BLaER1 (cell line): ENCODE measurements at regions not wholly inside any gene's neighbourhood (a gene's known extent, or its start where the extent isn't known, plus 50 kb on each side); places are given as distances from the start of the nearest gene placed in this dataset.
"Not testable (repeated sequence)": the region's sequence is repeated elsewhere in the genome, so short reads cannot be mapped to it uniquely, and the experiment has no call there.

Experiments used
- H3K27ac ChIP-seq: shearing (Covaris generic); formaldehyde crosslinking; 2 replicates; pipeline ENCODE4 v1.8.1; 2022
- H3K27me3 ChIP-seq: shearing (Covaris generic); formaldehyde crosslinking; 2 replicates; pipeline ENCODE4 v1.8.1; 2022
- H3K36me3 ChIP-seq: shearing (Covaris generic); formaldehyde crosslinking; 2 replicates; pipeline ENCODE4 v1.8.1; 2022
- H3K4me1 ChIP-seq: shearing (Covaris generic); formaldehyde crosslinking; 2 replicates; pipeline ENCODE4 v1.8.1; 2022
- H3K4me2 ChIP-seq: shearing (Covaris generic); formaldehyde crosslinking; 2 replicates; pipeline ENCODE4 v1.8.1; 2022
- H3K4me3 ChIP-seq: shearing (Covaris generic); formaldehyde crosslinking; 2 replicates; pipeline ENCODE4 v1.8.1; 2022
- H3K9ac ChIP-seq: shearing (Covaris generic); formaldehyde crosslinking; 2 replicates; pipeline ENCODE4 v1.8.1; 2022
- H3K9me3 ChIP-seq: shearing (Covaris generic); formaldehyde crosslinking; 2 replicates; pipeline ENCODE4 v1.8.1; 2022
- H4K20me1 ChIP-seq: shearing (Covaris generic); formaldehyde crosslinking; 2 replicates; pipeline ENCODE4 v1.8.1; 2022
- Cebpa-rat ChIP-seq: shearing (Covaris generic); IDR thresholded peaks from 2 replicates; pipeline ENCODE4 v1.8.1; 2022

DNA sequence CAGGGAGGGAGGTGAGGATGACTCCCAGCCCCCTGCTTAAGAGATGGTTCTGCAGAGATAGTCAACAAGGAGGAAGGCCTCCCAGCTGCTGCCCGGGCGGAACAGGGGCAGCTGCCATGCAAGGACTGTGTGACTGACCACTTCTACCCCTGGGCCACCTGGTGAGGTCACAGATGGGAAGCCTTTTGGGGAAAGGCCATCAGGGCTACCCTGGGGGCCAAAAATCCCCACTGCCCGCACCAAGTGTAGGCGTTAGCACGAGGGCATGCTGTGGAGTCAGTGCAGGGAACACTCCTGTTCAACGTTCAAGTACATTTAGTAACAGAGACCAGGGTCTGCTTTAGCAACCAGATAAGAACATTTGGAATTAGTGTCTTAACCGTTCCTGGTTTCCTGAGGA lies 372.9 kb downstream of the BRD1 start:
- H4K20me1 ChIP-seq, result no peaks in the 10 kb centered on the region
- no peak for TF ChIP-seq Cebpa-rat
- no peak overlapping the region for H3K4me2 ChIP-seq
- H3K4me1 ChIP-seq, result no peaks in the 10 kb centered on the region
- H3K27me3 ChIP-seq, result peaks cover 5% of the 10 kb centered on the region; the same call in 1 of the 2 replicates
- no peaks in the 10 kb centered on the region for H3K9me3 ChIP-seq
- no peak overlapping the region for H3K9ac ChIP-seq
- H3K36me3 ChIP-seq, result no peaks in the 10 kb centered on the region
- H3K4me3 ChIP-seq, result no peak overlapping the region
- H3K27ac ChIP-seq, result no peak overlapping the region

DNA sequence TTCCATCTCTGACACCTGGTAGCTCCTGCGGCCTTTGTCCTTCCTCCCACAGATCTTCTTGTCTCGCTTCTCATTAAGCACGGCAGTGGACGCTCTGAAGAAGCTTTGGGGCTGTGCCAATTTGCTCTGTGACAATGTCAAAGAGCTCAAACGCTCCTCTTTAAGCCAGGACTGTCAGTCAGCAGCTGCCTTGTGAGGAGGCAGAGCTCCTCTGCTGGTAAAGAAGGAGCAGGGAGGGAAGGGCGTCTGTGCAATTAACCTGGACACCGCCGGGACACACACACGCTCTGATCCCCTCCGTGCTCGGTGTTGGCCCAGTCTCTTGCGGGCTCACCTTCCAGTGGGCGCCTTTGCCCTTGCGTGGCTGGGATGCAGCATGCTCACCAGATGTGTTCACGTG lies 373.9 kb downstream of the BRD1 start:
- H4K20me1 ChIP-seq, result no peaks in the 10 kb centered on the region
- no peaks in the 10 kb centered on the region for H3K36me3 ChIP-seq
- H3K9ac ChIP-seq, result no peak overlapping the region
- no peaks in the 10 kb centered on the region for H3K9me3 ChIP-seq
- H3K27ac ChIP-seq, result no peak overlapping the region
- H3K4me3 ChIP-seq, result no peak overlapping the region
- H3K27me3 ChIP-seq, result peaks cover 5% of the 10 kb centered on the region; the same call in 1 of the 2 replicates
- no peak for TF ChIP-seq Cebpa-rat
- peaks cover under 1% of the 10 kb centered on the region; the same call in 1 of the 2 replicates for H3K4me1 ChIP-seq
- H3K4me2 ChIP-seq, result no peak overlapping the region

DNA sequence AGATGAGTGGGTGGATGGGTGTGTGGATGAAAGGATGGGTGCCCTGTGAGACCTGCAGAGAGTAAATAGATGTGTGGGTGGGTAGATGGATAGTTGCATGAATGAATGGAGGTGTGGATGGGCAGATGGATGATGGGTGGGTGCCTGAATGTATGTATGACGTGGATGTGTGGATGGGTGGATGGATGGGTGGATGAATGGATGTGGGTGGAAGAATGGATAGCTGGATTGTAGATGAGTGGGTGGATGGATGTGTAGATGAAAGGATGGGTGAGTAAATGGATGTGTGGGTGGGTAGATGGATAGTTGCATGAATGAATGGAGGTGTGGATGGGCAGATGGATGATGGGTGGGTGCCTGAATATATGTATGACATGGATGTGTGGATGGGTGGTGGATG lies 374.7 kb downstream of the BRD1 start:
- H3K4me3 ChIP-seq, H3K9me3 ChIP-seq, H3K4me1 ChIP-seq, H3K9ac ChIP-seq, H3K4me2 ChIP-seq, H4K20me1 ChIP-seq, H3K36me3 ChIP-seq, H3K27me3 ChIP-seq, H3K27ac ChIP-seq: not testable (repeated sequence)

DNA sequence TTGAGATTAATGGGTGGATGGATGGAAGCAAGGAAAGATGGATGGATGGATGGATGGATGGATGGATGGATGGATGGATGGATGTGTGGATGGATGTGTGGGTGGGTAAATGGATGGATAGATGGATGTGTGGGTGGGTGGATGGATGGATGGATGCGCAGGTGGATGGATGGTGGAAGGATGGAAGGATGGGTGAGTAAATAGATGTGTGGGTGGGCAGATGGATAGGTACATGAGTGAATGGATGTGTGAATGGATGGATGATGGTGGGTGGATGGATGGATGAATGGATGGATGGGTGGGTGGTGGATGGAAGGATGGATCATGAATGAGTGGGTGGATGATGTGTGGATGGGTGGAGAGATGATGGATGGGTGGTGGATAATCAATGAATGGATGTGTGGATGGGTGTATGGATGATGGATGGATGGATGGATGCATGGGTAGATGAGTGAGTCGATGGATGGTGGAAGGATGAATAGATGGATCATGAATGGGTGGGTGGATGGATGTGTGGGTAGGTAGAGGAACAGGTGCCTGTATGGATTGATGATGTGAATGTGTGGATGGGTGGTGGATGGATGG lies 375.2 kb downstream of the BRD1 start:
- peaks cover 5% of the 10 kb centered on the region; the same call in 1 of the 2 replicates for H3K4me1 ChIP-seq
- no peak overlapping the region for H3K4me2 ChIP-seq
- H3K9me3 ChIP-seq, result no peaks in the 10 kb centered on the region
- H4K20me1 ChIP-seq, result no peaks in the 10 kb centered on the region
- H3K27ac ChIP-seq, result no peak overlapping the region
- no peak for TF ChIP-seq Cebpa-rat
- no peaks in the 10 kb centered on the region for H3K36me3 ChIP-seq
- H3K27me3 ChIP-seq, result peaks cover 5% of the 10 kb centered on the region; the same call in 1 of the 2 replicates
- no peak overlapping the region for H3K4me3 ChIP-seq
- no peak overlapping the region for H3K9ac ChIP-seq

DNA sequence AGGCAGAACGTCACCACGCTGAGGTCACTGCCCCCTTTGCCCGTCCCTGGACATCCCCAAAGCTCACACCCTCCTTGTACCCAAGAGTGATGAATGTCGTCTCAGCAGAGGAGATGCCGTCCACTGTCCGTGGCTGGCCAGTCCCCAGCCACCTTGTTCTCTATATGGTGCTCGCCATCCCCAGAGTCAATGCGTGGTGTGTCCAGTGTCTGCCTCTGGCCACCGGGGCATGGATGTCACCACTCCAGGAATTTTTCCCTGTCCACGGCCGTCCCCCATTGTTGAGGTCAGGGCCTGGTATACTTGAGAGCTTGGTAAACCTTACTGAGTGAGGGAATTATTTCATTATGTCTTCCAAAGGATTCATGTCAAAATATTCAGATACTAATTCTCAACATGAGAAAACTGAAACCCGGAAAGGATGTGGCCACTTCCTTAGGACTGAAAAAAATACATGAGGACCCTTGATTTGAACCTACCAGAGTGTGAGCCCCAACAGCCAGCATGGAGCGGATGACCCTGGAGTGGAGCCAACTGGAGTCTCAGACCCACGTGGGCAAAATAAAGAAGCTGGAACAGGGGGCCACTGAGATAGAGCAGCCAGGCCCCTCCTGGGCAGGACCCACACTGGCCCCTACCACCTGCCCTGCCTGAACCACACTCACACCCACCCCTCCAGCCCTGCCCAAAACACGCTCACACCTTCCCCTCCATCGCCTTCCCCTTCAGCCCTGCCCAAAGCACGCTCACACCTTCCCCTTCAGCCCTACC lies 376.4 kb downstream of the BRD1 start:
- Histone ChIP-seq H3K4me2 (no peak overlapping the region), H3K9ac (no peak overlapping the region), H3K27me3 (peaks cover 5% of the 10 kb centered on the region; the same call in 1 of the 2 replicates), H3K4me1 (peaks cover 5% of the 10 kb centered on the region; the same call in 1 of the 2 replicates), H4K20me1 (no peaks in the 10 kb centered on the region), H3K4me3 (no peak overlapping the region), H3K36me3 (no peaks in the 10 kb centered on the region), H3K27ac (no peak overlapping the region), H3K9me3 (no peaks in the 10 kb centered on the region)
- TF ChIP-seq Cebpa-rat, result no peak

DNA sequence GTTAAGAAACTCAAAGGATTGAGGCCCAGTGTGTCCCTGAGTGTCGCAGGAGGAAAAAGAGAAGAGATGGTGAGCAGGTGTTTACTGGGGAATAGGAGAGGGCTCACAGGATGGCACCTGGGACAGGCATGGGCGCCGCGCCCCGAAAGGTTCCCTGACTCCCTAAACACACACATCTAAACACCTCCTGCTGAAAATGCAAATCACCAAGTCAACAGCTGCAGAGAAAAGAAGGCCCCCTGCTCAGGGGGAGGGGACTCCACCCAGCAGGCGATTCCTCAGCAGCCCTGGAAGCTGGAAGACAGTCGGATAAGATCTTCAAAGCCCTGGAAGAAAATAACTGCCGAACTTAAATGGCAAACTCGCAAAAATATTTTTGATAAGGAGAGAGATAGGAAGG lies 377.2 kb downstream of the BRD1 start:
- H3K36me3 ChIP-seq, result no peaks in the 10 kb centered on the region
- TF ChIP-seq Cebpa-rat, result no peak
- no peak overlapping the region for H3K27ac ChIP-seq
- no peaks in the 10 kb centered on the region for H3K9me3 ChIP-seq
- no peak overlapping the region for H3K9ac ChIP-seq
- peaks cover 5% of the 10 kb centered on the region; the same call in 1 of the 2 replicates for H3K27me3 ChIP-seq
- H3K4me2 ChIP-seq, result no peak overlapping the region
- H3K4me1 ChIP-seq, result peaks cover 5% of the 10 kb centered on the region; the same call in 1 of the 2 replicates
- H4K20me1 ChIP-seq, result no peaks in the 10 kb centered on the region
- H3K4me3 ChIP-seq, result no peak overlapping the region

DNA sequence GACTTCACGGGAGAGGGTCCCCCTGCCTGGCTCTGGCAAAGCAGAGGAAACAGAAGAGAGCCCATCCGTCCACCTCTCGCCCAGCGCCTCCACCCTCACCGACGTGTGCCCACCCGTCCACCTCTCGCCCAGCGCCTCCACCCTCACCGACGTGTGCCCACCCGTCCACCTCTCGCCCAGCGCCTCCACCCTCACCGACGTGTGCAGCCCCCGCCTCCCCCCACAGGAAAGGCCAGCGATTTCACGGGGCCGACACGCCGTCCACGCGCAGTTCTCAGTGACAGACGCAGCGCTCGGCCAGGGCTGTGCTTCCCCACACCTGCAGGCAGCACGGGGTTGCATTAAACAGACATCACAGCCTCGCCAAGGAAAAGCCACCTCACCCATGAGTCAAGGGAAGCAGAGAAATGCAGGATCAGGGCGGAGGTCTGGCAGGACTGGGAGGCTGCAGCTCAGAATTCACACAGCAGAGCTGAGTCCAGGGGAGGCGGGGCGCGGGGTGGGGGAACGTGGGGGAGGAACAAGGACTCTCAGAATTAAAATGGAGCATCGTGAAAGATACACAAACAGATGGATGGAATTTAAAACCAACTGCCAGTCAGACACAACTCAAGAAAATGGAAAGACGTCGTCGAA lies 377.7 kb downstream of the BRD1 start:
- no peak for TF ChIP-seq Cebpa-rat
- no peaks in the 10 kb centered on the region for H3K36me3 ChIP-seq
- no peak overlapping the region for H3K4me2 ChIP-seq
- peaks cover 5% of the 10 kb centered on the region; the same call in 1 of the 2 replicates for H3K4me1 ChIP-seq
- H3K27ac ChIP-seq, result no peak overlapping the region
- H3K9me3 ChIP-seq, result no peaks in the 10 kb centered on the region
- peaks cover 5% of the 10 kb centered on the region; the same call in 1 of the 2 replicates for H3K27me3 ChIP-seq
- H3K4me3 ChIP-seq, result no peak overlapping the region
- H4K20me1 ChIP-seq, result no peaks in the 10 kb centered on the region
- H3K9ac ChIP-seq, result no peak overlapping the region

DNA sequence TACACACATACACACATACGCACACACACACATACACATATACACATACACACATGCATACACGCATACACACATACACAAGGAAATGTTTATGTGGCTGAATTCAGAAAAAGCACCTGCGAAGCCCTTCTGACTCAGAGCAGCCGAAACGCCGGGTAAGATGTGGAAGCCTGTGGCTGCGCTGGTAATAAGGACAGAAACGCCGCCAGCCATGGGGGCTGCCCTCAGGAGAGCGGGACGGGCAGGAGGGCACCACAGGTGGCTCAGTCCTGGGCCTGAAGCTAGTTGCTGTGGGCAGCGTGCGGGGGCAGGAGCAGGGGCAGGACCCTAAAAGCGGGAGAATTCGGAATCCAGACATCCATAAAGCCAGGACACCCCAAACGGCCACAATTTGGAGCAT lies 378.3 kb downstream of the BRD1 start:
- Histone ChIP-seq H3K4me2 (no peak overlapping the region), H3K9me3 (no peaks in the 10 kb centered on the region), H4K20me1 (no peaks in the 10 kb centered on the region), H3K4me1 (peaks cover 5% of the 10 kb centered on the region; the same call in 1 of the 2 replicates), H3K4me3 (no peak overlapping the region), H3K9ac (no peak overlapping the region), H3K27ac (no peak overlapping the region), H3K36me3 (no peaks in the 10 kb centered on the region), H3K27me3 (peaks cover 5% of the 10 kb centered on the region; the same call in 1 of the 2 replicates)
- no peak for TF ChIP-seq Cebpa-rat

DNA sequence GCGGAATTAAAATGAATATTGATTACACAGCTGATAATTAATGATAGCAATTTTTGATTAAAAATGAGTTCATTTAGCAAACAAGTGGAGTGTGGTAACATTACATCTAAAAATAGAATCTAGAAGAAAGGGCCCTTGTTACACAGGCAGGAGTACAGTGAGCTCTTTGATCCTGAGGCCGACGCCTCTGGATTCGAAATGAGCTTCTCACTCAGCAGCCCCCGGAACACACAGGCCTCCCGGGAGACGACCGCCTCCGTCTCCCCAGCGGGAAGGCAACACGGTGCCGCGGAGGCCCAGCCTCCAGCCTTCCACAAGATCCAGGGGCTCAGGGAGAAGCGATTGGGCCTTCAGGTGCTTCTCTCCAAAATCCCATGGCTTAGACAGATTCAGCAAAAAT lies 379.1 kb downstream of the BRD1 start:
- H3K4me2 ChIP-seq, result peak overlapping the region; percentile 36
- H3K27me3 ChIP-seq, result peaks cover 5% of the 10 kb centered on the region; the same call in 1 of the 2 replicates
- H3K27ac ChIP-seq, result no peak overlapping the region
- no peaks in the 10 kb centered on the region for H3K36me3 ChIP-seq
- no peaks in the 10 kb centered on the region for H4K20me1 ChIP-seq
- no peak for TF ChIP-seq Cebpa-rat
- no peaks in the 10 kb centered on the region for H3K9me3 ChIP-seq
- H3K4me1 ChIP-seq, result peaks cover 5% of the 10 kb centered on the region; the same call in 1 of the 2 replicates
- H3K4me3 ChIP-seq, result no peak overlapping the region
- H3K9ac ChIP-seq, result no peak overlapping the region

DNA sequence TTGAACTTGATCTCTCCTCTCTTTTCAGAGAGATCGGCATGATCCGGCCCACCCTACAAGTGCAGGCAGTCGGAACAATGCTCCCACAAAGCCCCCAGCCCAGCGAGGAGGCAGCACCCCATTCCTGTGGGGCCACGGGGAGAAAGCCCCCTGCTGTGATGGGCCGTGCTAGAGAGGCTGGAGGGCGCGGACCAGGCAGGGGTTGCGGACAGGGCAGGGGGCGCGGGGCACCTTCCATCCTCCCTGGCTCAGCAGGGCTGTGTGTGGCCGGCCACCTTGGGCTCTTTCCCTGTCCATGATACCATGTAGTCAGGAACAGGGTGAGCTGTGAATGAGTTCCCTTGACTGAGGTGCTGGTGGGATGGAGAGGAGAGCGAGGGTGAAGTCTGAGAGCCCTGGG lies 379.8 kb downstream of the BRD1 start:
- no peaks in the 10 kb centered on the region for H4K20me1 ChIP-seq
- H3K27me3 ChIP-seq, result peaks cover 5% of the 10 kb centered on the region; the same call in 1 of the 2 replicates
- peaks cover 5% of the 10 kb centered on the region; the same call in 1 of the 2 replicates for H3K4me1 ChIP-seq
- no peak for TF ChIP-seq Cebpa-rat
- no peak overlapping the region for H3K4me3 ChIP-seq
- no peaks in the 10 kb centered on the region for H3K9me3 ChIP-seq
- H3K9ac ChIP-seq, result no peak overlapping the region
- no peak overlapping the region for H3K27ac ChIP-seq
- H3K4me2 ChIP-seq, result no peak overlapping the region
- no peaks in the 10 kb centered on the region for H3K36me3 ChIP-seq
